ENCODE measurements at regions not wholly inside any gene's neighbourhood (a gene's known extent, or its start where the extent isn't known, plus 50 kb on each side); places are given as distances from the start of the nearest gene placed in this dataset.

GRCh38 chrX:104335756-104336155 is 81.0 kb upstream of the ESX1 start (continued):
- no peak for TF ChIP-seq SLC30A9 (CRISPR knock-in tag; IDR thresholded peaks at IDR 0.05)
- TF ChIP-seq GMEB1 (CRISPR knock-in tag; IDR thresholded peaks at IDR 0.05) = no peak
- no peak for TF ChIP-seq ZNF696 (CRISPR knock-in tag; conservative IDR thresholded peaks at IDR 0.05)
- TF ChIP-seq SMAD3 (CRISPR knock-in tag; conservative IDR thresholded peaks at IDR 0.05) = no peak
- no peak for TF ChIP-seq PHF21A (IDR thresholded peaks at IDR 0.05; ENCODE audit: borderline replicate concordance, low read depth)
- TF ChIP-seq, protein P1, sequence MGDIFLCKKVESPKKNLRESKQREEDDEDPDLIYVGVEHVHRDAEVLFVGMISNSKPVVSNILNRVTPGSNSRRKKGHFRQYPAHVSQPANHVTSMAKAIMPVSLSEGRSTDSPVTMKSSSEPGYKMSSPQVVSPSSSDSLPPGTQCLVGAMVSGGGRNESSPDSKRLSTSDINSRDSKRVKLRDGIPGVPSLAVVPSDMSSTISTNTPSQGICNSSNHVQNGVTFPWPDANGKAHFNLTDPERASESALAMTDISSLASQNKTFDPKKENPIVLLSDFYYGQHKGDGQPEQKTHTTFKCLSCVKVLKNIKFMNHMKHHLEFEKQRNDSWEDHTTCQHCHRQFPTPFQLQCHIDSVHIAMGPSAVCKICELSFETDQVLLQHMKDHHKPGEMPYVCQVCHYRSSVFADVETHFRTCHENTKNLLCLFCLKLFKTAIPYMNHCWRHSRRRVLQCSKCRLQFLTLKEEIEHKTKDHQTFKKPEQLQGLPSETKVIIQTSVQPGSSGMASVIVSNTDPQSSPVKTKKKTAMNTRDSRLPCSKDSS (IDR thresholded peaks at IDR 0.05; ENCODE audit: low read depth, partially characterized antibody) = no peak
- no peak for TF ChIP-seq BCL6 (CRISPR knock-in tag; IDR thresholded peaks at IDR 0.05)
- no peak for TF ChIP-seq ZNF76 (CRISPR knock-in tag; IDR thresholded peaks at IDR 0.05; ENCODE audit: borderline replicate concordance)
- no peak for TF ChIP-seq SOX6 (IDR thresholded peaks at IDR 0.05)
- TF ChIP-seq CCAR2 (IDR thresholded peaks at IDR 0.05; ENCODE audit: low read depth, low read length) = no peak
- TF ChIP-seq ZNF253 (CRISPR knock-in tag; conservative IDR thresholded peaks at IDR 0.05) = no peak
- TF ChIP-seq CHD2 (IDR thresholded peaks at IDR 0.05; ENCODE audit: low read depth, low read length) = no peak
- TF ChIP-seq CXXC5 (CRISPR knock-in tag; IDR thresholded peaks at IDR 0.05) = no peak

Data from K562 (cell line).